ENCODE measurements at regions not wholly inside any gene's neighbourhood (a gene's known extent, or its start where the extent isn't known, plus 50 kb on each side); places are given as distances from the start of the nearest gene placed in this dataset.

DNA sequence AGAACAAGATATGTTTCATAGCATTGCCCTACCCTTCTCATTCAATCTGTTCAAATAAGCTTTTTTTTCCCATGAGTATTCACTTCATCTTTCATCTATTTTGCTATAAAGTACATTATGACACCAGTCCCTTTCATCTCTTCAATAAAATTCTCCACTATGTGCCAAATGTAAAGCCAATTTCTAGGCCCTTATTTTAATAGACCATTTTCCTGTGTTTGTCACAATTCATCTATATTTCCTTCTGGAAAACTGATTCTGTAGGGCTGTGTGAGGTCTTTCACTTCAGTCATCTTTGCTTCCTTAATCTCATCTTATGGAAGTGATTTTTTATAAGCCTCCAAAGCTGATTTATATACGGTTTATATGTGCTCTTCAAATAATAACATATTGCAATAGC is 992.4 kb upstream of the EYS start:
- Histone ChIP-seq H3K4me2 (ENCODE audit: insufficient read depth, low read length, poor library complexity, severe bottlenecking) (no peak overlapping the region), H3K27me3 (ENCODE audit: control insufficient read depth in 3 of 3, insufficient read depth in 3 of 3, low read depth in 1 of 3, low read length in 3 of 3) (no peaks in the 10 kb centered on the region), H3K9ac (ENCODE audit: low read depth, low read length, poor library complexity) (no peak overlapping the region), H3K18ac (ENCODE audit: low read length) (no peak overlapping the region), H2AK5ac (ENCODE audit: low read depth, low read length) (no peak overlapping the region), H3K79me1 (ENCODE audit: low read depth, low read length) (no peaks in the 10 kb centered on the region), H4K91ac (ENCODE audit: low read depth, low read length, poor library complexity) (no peak overlapping the region), H2BK15ac (ENCODE audit: low read length) (no peak overlapping the region), H2BK5ac (ENCODE audit: low read length) (no peak overlapping the region), H3K4me3 (ENCODE audit: low read length in 2 of 2) (no peak overlapping the region), H2AFZ (ENCODE audit: low read length) (no peak overlapping the region), H3K9me3 (replicated peaks in 1 of 2; ENCODE audit: control insufficient read depth in 2 of 2, insufficient read depth in 1 of 2, low read depth in 1 of 2, low read length in 2 of 2) (no peaks in the 10 kb centered on the region), H3K36me3 (replicated peaks in 1 of 2; ENCODE audit: control insufficient read depth in 2 of 2, insufficient read depth in 2 of 2, low read length in 2 of 2) (no peaks in the 10 kb centered on the region), H2BK12ac (ENCODE audit: low read length) (no peak overlapping the region), H3K4me1 (ENCODE audit: control insufficient read depth in 2 of 2, insufficient read depth in 1 of 2, low read depth in 1 of 2, low read length in 2 of 2) (no peaks in the 10 kb centered on the region), H3K14ac (ENCODE audit: low read length) (no peak overlapping the region), H3K4ac (ENCODE audit: low read length) (no peak overlapping the region), H3K23ac (ENCODE audit: low read depth, low read length, poor library complexity) (no peak overlapping the region), H3K27ac (replicated peaks; ENCODE audit: low read length) (no peak overlapping the region), H2BK120ac (ENCODE audit: low read depth, low read length) (no peak overlapping the region), H4K8ac (ENCODE audit: low read depth, low read length) (no peak overlapping the region)
- WGBS, 2 donors (ENCODE audit: extremely low coverage in 2 of 2, insufficient read length in 2 of 2, insufficient replicate concordance in 1 of 2) = no CpG with 5 or more reads among the region's 1 CpG
- no peak for DNase-seq (ENCODE audit: low spot score)

GRCh38 chr6:66689608-66690007 is 982.6 kb upstream of the EYS start:
- H3K27ac ChIP-seq (replicated peaks; ENCODE audit: low read length) = no peak overlapping the region
- no peak overlapping the region for H4K8ac ChIP-seq (ENCODE audit: low read depth, low read length)
- no peaks in the 10 kb centered on the region for H3K4me1 ChIP-seq (ENCODE audit: control insufficient read depth in 2 of 2, insufficient read depth in 1 of 2, low read depth in 1 of 2, low read length in 2 of 2)
- no peak overlapping the region for H3K9ac ChIP-seq (ENCODE audit: low read depth, low read length, poor library complexity)
- DNase-seq (ENCODE audit: low spot score) = no peak
- no peaks in the 10 kb centered on the region for H3K36me3 ChIP-seq (replicated peaks in 1 of 2; ENCODE audit: control insufficient read depth in 2 of 2, insufficient read depth in 2 of 2, low read length in 2 of 2)
- no peak overlapping the region for H3K18ac ChIP-seq (ENCODE audit: low read length)
- H3K23ac ChIP-seq (ENCODE audit: low read depth, low read length, poor library complexity) = no peak overlapping the region
- no peak overlapping the region for H2BK15ac ChIP-seq (ENCODE audit: low read length)
- no peak overlapping the region for H2BK5ac ChIP-seq (ENCODE audit: low read length)
- H3K4ac ChIP-seq (ENCODE audit: low read length) = no peak overlapping the region
- no peak overlapping the region for H2BK12ac ChIP-seq (ENCODE audit: low read length)
- H3K79me1 ChIP-seq (ENCODE audit: low read depth, low read length) = no peaks in the 10 kb centered on the region
- no peak overlapping the region for H2AK5ac ChIP-seq (ENCODE audit: low read depth, low read length)
- no peaks in the 10 kb centered on the region for H3K27me3 ChIP-seq (ENCODE audit: control insufficient read depth in 3 of 3, insufficient read depth in 3 of 3, low read depth in 1 of 3, low read length in 3 of 3)
- WGBS, 2 donors (ENCODE audit: extremely low coverage in 2 of 2, insufficient read length in 2 of 2, insufficient replicate concordance in 1 of 2) = no CpG with 5 or more reads among the region's 4 CpGs
- no peak overlapping the region for H4K91ac ChIP-seq (ENCODE audit: low read depth, low read length, poor library complexity)
- no peaks in the 10 kb centered on the region for H3K9me3 ChIP-seq (replicated peaks in 1 of 2; ENCODE audit: control insufficient read depth in 2 of 2, insufficient read depth in 1 of 2, low read depth in 1 of 2, low read length in 2 of 2)
- H2AFZ ChIP-seq (ENCODE audit: low read length) = no peak overlapping the region
- H3K14ac ChIP-seq (ENCODE audit: low read length) = no peak overlapping the region
- H3K4me3 ChIP-seq (ENCODE audit: low read length in 2 of 2) = no peak overlapping the region
- no peak overlapping the region for H2BK120ac ChIP-seq (ENCODE audit: low read depth, low read length)
- no peak overlapping the region for H3K4me2 ChIP-seq (ENCODE audit: insufficient read depth, low read length, poor library complexity, severe bottlenecking)

DNA sequence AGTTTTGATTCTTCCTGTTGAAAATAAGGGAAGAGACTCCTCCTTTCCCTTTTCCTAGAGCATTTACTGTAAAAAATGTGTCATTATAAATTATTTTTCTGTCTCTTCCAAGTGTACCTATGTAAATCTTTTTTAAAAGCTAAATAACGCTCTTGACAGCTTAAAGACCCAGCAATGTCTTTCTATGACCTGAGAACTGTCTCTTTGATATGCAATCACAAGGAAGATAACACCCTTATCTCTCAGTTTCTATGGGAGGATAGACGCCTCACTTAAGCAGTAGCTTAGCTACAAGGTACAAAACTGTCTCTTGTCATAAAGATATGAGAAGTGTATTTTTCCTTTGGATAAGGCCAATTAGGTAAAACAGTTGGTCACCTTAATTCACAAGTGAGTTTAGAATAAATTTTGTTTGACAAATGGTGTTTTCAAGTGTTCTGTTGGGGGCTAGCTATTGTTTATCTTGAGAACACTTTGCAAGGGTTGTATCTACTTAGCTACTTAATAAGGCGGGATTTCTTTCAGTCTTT is 980.6 kb upstream of the EYS start:
- no peaks in the 10 kb centered on the region for H3K79me1 ChIP-seq (ENCODE audit: low read depth, low read length)
- no peak overlapping the region for H2BK120ac ChIP-seq (ENCODE audit: low read depth, low read length)
- H2BK15ac ChIP-seq (ENCODE audit: low read length) = no peak overlapping the region
- no peak overlapping the region for H2AFZ ChIP-seq (ENCODE audit: low read length)
- no peak overlapping the region for H3K18ac ChIP-seq (ENCODE audit: low read length)
- no peak overlapping the region for H2BK12ac ChIP-seq (ENCODE audit: low read length)
- no peak overlapping the region for H3K4ac ChIP-seq (ENCODE audit: low read length)
- H3K27ac ChIP-seq (replicated peaks; ENCODE audit: low read length) = no peak overlapping the region
- H3K4me3 ChIP-seq (ENCODE audit: low read length in 2 of 2) = no peak overlapping the region
- no peak overlapping the region for H3K14ac ChIP-seq (ENCODE audit: low read length)
- no peaks in the 10 kb centered on the region for H3K27me3 ChIP-seq (ENCODE audit: control insufficient read depth in 3 of 3, insufficient read depth in 3 of 3, low read depth in 1 of 3, low read length in 3 of 3)
- H3K9me3 ChIP-seq (replicated peaks in 1 of 2; ENCODE audit: control insufficient read depth in 2 of 2, insufficient read depth in 1 of 2, low read depth in 1 of 2, low read length in 2 of 2) = no peaks in the 10 kb centered on the region
- no peak overlapping the region for H2BK5ac ChIP-seq (ENCODE audit: low read length)
- no peak overlapping the region for H4K91ac ChIP-seq (ENCODE audit: low read depth, low read length, poor library complexity)
- no peak overlapping the region for H3K9ac ChIP-seq (ENCODE audit: low read depth, low read length, poor library complexity)
- no peak for DNase-seq (ENCODE audit: low spot score)
- no CpG with 5 or more reads among the region's 3 CpGs for WGBS, 2 donors (ENCODE audit: extremely low coverage in 2 of 2, insufficient read length in 2 of 2, insufficient replicate concordance in 1 of 2)
- H2AK5ac ChIP-seq (ENCODE audit: low read depth, low read length) = no peak overlapping the region
- no peaks in the 10 kb centered on the region for H3K4me1 ChIP-seq (ENCODE audit: control insufficient read depth in 2 of 2, insufficient read depth in 1 of 2, low read depth in 1 of 2, low read length in 2 of 2)
- H3K4me2 ChIP-seq (ENCODE audit: insufficient read depth, low read length, poor library complexity, severe bottlenecking) = no peak overlapping the region
- H3K23ac ChIP-seq (ENCODE audit: low read depth, low read length, poor library complexity) = no peak overlapping the region
- H4K8ac ChIP-seq (ENCODE audit: low read depth, low read length) = no peak overlapping the region
- no peaks in the 10 kb centered on the region for H3K36me3 ChIP-seq (replicated peaks in 1 of 2; ENCODE audit: control insufficient read depth in 2 of 2, insufficient read depth in 2 of 2, low read length in 2 of 2)

DNA sequence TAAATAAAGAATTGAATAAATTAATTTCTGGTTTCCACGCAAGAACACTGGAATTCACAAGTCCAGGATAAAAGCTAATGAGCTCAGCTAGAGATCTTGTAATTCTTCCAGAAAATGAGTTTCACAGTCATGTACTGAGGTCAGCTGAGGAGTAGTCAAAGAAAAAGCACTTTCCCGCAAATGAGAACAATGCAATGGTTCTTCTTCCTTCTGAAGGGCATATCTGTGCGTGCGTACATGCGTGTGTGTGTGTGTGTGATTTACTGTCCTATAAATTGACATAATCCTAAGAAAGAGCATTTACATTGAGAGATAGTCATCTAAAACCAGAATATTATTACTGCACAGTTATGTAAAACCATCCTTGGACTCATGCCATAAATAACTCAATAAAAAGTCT is 968.9 kb upstream of the EYS start:
- Histone ChIP-seq H3K36me3 (replicated peaks in 1 of 2; ENCODE audit: control insufficient read depth in 2 of 2, insufficient read depth in 2 of 2, low read length in 2 of 2) (no peaks in the 10 kb centered on the region), H3K27me3 (ENCODE audit: control insufficient read depth in 3 of 3, insufficient read depth in 3 of 3, low read depth in 1 of 3, low read length in 3 of 3) (no peaks in the 10 kb centered on the region), H2BK12ac (ENCODE audit: low read length) (no peak overlapping the region), H3K27ac (replicated peaks; ENCODE audit: low read length) (no peak overlapping the region), H3K9ac (ENCODE audit: low read depth, low read length, poor library complexity) (no peak overlapping the region), H3K4me2 (ENCODE audit: insufficient read depth, low read length, poor library complexity, severe bottlenecking) (no peak overlapping the region), H2BK15ac (ENCODE audit: low read length) (no peak overlapping the region), H2BK5ac (ENCODE audit: low read length) (no peak overlapping the region), H2AK5ac (ENCODE audit: low read depth, low read length) (no peak overlapping the region), H3K9me3 (replicated peaks in 1 of 2; ENCODE audit: control insufficient read depth in 2 of 2, insufficient read depth in 1 of 2, low read depth in 1 of 2, low read length in 2 of 2) (no peaks in the 10 kb centered on the region), H2AFZ (ENCODE audit: low read length) (no peak overlapping the region), H4K8ac (ENCODE audit: low read depth, low read length) (no peak overlapping the region), H3K4me3 (ENCODE audit: low read length in 2 of 2) (no peak overlapping the region), H3K23ac (ENCODE audit: low read depth, low read length, poor library complexity) (no peak overlapping the region), H2BK120ac (ENCODE audit: low read depth, low read length) (no peak overlapping the region), H3K4me1 (ENCODE audit: control insufficient read depth in 2 of 2, insufficient read depth in 1 of 2, low read depth in 1 of 2, low read length in 2 of 2) (no peaks in the 10 kb centered on the region), H3K18ac (ENCODE audit: low read length) (no peak overlapping the region), H4K91ac (ENCODE audit: low read depth, low read length, poor library complexity) (no peak overlapping the region), H3K14ac (ENCODE audit: low read length) (no peak overlapping the region), H3K4ac (ENCODE audit: low read length) (no peak overlapping the region), H3K79me1 (ENCODE audit: low read depth, low read length) (no peaks in the 10 kb centered on the region)
- WGBS, 2 donors (ENCODE audit: extremely low coverage in 2 of 2, insufficient read length in 2 of 2, insufficient replicate concordance in 1 of 2) = no CpG with 5 or more reads among the region's 5 CpGs
- DNase-seq (ENCODE audit: low spot score) = no peak

Measured in neuronal stem cell (in vitro differentiated cells).